ENCODE measurements at regions not wholly inside any gene's neighbourhood (a gene's known extent, or its start where the extent isn't known, plus 50 kb on each side); places are given as distances from the start of the nearest gene placed in this dataset.

DNA sequence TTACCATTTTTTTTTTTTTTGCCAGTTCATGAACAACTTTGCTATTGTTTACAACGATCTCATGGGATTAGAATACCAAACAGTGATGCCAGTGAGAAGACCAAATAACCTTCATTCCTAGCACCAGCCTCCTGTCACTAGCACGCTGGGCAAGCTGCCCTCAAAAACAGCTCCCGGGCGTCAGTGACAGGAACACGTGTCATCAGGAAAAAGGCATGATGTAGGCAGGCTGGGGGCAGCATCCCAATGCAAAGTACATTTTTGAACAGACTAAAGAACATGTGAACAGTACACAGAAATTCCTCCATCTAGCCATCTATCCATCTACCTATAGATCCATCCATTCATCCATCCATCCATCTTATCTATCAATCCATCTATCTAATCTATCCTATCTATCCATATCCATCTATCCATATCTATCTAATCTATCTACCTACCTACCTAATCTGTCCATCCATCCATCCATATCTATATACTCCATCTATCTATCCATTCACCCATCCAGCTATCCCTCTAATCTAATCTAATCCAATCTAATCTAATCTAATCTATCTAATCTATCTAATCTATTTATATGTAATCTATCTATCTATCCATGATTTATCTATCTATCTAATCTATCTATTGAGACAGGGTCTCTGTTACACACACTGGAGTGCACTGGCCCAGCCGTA is 378.5 kb downstream of the SHANK2 start:
- Histone ChIP-seq H3K27ac (no peak overlapping the region), H3K36me3 (replicated peaks) (no peaks in the 10 kb centered on the region), H3K4me3 (ENCODE audit: low read depth, low read length) (no peak overlapping the region), H3K27me3 (replicated peaks) (no peaks in the 10 kb centered on the region)
- TF ChIP-seq, protein P1, sequence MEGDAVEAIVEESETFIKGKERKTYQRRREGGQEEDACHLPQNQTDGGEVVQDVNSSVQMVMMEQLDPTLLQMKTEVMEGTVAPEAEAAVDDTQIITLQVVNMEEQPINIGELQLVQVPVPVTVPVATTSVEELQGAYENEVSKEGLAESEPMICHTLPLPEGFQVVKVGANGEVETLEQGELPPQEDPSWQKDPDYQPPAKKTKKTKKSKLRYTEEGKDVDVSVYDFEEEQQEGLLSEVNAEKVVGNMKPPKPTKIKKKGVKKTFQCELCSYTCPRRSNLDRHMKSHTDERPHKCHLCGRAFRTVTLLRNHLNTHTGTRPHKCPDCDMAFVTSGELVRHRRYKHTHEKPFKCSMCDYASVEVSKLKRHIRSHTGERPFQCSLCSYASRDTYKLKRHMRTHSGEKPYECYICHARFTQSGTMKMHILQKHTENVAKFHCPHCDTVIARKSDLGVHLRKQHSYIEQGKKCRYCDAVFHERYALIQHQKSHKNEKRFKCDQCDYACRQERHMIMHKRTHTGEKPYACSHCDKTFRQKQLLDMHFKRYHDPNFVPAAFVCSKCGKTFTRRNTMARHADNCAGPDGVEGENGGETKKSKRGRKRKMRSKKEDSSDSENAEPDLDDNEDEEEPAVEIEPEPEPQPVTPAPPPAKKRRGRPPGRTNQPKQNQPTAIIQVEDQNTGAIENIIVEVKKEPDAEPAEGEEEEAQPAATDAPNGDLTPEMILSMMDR (IDR thresholded peaks at IDR 0.05; ENCODE audit: low read depth, low read length, missing control alignments), result no peak
- DNase-seq, result no peak
- in situ Hi-C loops (cut with HindIII; ENCODE audit: low pct_ligation_motif_present, low sequenced_read_pairs), result no loop called here

DNA sequence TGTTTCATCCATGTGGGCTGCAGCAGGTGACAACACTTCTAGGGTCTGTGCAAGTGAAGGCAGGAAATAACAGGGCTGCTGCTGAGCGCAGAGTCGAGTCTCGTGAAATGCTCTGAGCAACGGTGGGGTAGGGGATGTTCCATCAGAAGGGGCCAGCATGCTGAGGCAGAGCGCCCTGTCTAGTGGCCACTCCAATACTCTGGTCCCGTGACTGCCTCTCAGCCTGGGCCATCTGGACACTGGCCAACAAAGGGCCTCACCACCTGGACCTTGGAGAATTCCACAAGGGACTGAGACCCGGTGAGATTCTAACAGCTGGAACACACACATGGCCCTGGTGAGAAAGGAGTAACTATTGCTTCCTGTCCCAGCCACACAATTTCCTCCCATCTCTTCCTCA is 375.7 kb downstream of the SHANK2 start:
- in situ Hi-C loops (cut with HindIII; ENCODE audit: low pct_ligation_motif_present, low sequenced_read_pairs), result no loop called here
- no peak for DNase-seq
- H3K27ac ChIP-seq, result no peak overlapping the region
- H3K4me3 ChIP-seq (ENCODE audit: low read depth, low read length), result no peak overlapping the region
- TF ChIP-seq, protein P1 (IDR thresholded peaks at IDR 0.05; ENCODE audit: low read depth, low read length, missing control alignments), result no peak
- no peaks in the 10 kb centered on the region for H3K27me3 ChIP-seq (replicated peaks)
- no peaks in the 10 kb centered on the region for H3K36me3 ChIP-seq (replicated peaks)

- in situ Hi-C loops (cut with HindIII; ENCODE audit: low pct_ligation_motif_present, low sequenced_read_pairs), result no loop called here
- H3K4me3 ChIP-seq (ENCODE audit: low read depth, low read length), result no peak overlapping the region
- no peaks in the 10 kb centered on the region for H3K36me3 ChIP-seq (replicated peaks)
- no peak overlapping the region for H3K27ac ChIP-seq
- no peaks in the 10 kb centered on the region for H3K27me3 ChIP-seq (replicated peaks)
- DNase-seq, result no peak
- TF ChIP-seq, protein P1 (IDR thresholded peaks at IDR 0.05; ENCODE audit: low read depth, low read length, missing control alignments), result no peak
These were observed 375.2 kb downstream of the SHANK2 start for GRCh38 chr11:70877151-70877550.

DNA sequence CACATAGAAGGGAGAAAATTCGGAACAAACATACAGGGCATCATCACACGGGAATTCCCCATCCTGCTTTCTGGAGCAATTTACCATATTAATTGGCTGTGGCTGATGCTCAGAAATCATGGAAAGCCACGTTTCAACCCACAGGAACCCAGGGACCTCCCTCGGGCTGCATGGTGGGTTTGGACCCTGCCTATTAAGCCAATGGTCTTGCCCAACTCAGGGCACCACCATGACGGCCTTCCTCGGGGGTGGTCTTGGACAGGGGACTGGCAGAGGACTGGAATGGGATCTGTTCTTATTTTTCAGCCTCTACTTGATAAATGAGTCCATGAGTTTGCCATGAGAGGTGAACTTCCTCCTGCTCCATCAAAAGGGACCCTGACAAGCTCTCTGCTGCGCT is 374.0 kb downstream of the SHANK2 start:
- no peak for DNase-seq
- in situ Hi-C loops (cut with HindIII; ENCODE audit: low pct_ligation_motif_present, low sequenced_read_pairs), result no loop called here
- TF ChIP-seq, protein P1 (IDR thresholded peaks at IDR 0.05; ENCODE audit: low read depth, low read length, missing control alignments), result no peak
- Histone ChIP-seq H3K4me3 (ENCODE audit: low read depth, low read length) (no peak overlapping the region), H3K27ac (no peak overlapping the region), H3K36me3 (replicated peaks) (no peaks in the 10 kb centered on the region), H3K27me3 (replicated peaks) (no peaks in the 10 kb centered on the region)

DNA sequence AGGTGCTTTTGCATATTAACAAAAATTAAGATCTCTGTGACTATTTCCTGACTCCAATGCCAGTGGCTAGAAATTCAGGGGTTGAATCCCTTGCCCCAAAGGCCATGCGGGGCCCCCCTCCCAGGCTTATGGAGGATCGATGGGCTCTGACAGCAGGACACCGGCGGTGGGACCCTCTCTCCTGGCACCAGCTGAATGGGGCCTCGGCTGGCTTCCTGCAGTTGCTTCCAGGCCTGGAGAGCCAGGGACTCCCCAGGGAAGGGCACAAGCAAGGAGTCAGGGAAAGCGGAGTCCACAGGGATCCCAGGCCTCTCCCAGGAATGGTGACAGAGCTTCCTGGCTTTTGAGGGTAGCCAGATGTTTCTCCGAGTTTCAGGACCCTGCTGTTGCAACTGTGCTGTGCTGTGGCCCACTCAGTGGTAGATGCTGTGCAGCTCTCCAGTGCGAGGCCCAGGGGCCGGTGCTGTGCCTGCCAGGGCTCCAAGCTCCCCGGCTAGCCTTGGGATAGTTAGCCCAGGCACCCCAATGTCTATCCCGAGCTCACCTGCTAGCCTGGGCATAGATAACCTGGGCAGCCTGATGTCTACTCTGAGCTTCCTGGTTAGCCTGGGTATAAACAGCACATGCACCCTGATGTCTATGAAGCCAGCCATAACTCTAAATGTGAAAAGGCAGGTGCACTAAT is 372.6 kb downstream of the SHANK2 start:
- H3K27ac ChIP-seq, result no peak overlapping the region
- H3K36me3 ChIP-seq (replicated peaks), result no peaks in the 10 kb centered on the region
- in situ Hi-C loops (cut with HindIII; ENCODE audit: low pct_ligation_motif_present, low sequenced_read_pairs), result no loop called here
- TF ChIP-seq, protein P1 (IDR thresholded peaks at IDR 0.05; ENCODE audit: low read depth, low read length, missing control alignments), result no peak
- no peaks in the 10 kb centered on the region for H3K27me3 ChIP-seq (replicated peaks)
- no peak overlapping the region for H3K4me3 ChIP-seq (ENCODE audit: low read depth, low read length)
- no peak for DNase-seq
